Eye (tissue), 1 donor: ENCODE measurements at regions not wholly inside any gene's neighbourhood (a gene's known extent, or its start where the extent isn't known, plus 50 kb on each side); places are given as distances from the start of the nearest gene placed in this dataset.
"Not testable (repeated sequence)": the region's sequence is repeated elsewhere in the genome, so short reads cannot be mapped to it uniquely, and the experiment has no call there.

Source experiments
- DNase-seq: peaks from one replicate; pipeline ENCODE4 v3.0.0-alpha.2; 2015

DNA sequence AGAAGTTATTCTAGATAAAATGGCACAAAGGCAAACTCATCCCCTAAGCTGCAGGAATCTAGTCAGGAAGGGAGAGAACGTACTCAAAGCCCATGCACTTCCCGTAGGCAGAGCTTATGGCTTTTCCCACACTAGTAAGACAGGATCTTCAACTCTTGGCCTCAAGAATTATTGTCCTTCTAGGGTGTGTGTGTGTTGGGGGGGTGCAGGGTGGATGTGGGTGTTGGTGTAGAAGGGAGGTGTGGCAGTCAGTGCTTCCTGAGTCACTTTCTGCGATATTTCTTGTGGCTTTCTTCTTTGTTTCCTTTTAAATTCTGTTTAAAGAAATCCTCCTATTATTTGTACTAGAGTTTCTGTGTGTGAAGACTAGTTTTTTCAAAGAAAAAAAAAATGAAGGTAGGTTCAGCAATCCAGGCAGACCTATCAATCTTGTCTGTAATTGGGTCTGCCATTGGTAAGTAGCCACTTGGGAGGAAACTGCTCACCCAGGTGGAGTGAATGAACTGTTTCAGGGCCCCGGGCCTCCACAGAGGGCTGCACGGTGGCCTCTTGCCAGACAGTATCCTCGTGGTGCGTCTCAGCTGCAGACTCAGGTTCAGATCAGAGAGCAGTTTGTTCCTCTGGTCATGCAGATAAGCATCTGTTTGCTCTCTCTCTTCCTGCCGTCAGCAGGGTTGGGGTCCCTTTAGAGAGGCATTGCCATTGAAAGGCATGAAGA is 131.9 kb downstream of the NPR3 start:
- DNase-seq: no peak

DNA sequence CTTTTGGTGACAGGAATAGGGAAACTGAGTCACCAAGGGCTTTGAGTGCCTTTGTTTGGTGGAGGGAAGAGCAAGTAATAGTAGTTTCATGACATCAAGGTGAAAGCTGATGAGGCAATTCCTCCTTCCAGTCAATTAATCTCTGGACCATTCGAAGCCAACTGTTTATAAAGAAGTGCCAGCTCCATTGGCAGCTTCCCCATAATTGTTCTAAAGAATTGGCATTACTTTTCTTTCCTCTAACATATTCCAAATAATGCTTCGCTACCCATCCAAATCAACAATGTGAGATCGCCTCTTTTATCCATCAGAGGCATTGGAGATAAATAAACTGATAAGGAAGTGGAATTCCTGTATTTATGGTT is 132.4 kb downstream of the NPR3 start:
- DNase-seq: no peak

- no peak for DNase-seq
Observed at GRCh38 chr5:32845171-32845570, 134.1 kb downstream of the NPR3 start.

GRCh38 chr5:32848120-32848519 is 137.0 kb downstream of the NPR3 start:
- DNase-seq: no peak

DNA sequence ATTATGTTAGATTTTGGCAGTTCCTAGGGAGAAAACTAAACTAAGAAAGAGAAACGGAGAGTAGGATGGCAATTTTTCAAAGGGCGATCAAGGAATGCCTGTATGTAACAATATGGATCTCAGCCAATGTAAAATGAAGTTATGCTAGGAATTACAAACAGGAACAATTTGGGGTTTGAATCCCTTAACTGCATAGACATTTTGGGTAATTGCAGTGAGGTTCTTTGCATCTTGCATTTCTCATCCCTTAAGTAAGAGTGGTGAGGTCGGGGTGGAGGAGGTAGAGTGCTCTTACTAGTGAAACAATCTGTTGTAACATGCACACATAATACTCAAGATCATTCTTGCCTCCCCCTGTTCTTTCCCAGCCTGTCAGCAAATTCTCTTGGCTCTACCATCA is 137.6 kb downstream of the NPR3 start:
- DNase-seq: no peak

- DNase-seq: no peak
Observed at GRCh38 chr5:32850817-32851496, 139.8 kb downstream of the NPR3 start.

DNA sequence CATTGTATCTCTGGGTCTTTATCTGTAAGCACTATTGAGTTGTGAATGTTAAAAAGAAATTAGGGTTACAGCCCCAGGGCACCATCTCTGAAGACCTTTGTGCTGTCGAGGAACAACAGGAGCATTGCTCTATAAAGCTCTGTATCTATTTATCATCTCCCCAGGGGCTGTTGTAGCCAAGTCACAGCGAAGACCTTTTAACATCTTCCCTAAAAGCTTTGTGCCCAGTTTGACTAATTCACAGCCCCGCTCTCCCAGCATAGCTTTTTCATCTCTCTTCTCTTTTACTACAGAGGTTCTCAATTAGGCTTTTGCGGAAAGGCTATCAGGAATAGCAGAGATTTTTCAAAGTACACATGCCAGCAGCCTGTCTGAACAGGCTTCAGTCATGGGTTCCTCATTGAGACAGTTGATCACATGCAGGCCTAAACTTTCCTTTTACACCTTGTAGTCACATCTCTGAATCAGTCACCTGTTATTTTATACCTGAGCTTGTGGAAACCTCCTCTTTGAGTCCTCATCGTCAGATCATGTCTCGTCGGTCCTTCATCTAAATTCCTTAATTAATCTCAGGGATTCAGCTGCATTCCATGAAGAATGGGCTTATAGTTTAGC is 140.5 kb downstream of the NPR3 start:
- peak; percentile 22 for DNase-seq

DNA sequence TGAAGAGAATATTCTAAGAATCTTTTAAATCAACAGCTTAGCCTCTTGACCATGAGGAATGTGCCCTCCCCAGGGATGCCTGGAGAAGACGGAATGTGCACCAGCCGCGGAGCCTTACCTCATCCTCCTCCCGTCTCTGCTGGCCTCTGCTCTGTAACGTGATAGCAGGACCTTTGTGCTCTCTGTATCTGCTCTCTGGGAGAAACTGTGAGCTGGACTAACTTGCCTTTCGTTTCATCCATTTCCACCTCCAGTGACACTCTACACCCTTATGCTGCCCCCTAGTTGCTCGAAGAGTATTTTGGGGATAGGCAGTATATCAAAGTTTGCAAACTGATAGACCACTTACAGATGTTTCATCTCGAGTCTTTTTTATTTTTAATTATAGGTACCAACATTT is 141.4 kb downstream of the NPR3 start:
- DNase-seq: peak; percentile 20

DNA sequence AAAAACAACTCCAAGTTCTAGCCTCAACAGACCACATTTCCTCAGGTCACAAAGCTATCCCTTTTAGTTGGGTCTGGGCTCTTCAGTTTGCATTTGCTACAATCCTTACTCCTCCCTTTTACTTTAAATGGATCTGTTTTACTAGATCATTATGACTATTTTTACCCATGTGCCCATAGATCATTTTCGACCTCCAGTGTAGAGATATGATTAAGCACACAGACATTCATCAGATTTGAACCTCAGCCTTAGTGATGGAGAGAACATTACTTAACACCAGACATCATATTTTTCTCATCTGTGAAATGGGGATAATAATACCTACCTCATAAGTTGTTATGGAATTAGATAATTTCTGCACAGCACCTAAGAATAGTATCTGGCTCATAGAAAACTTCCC is 141.9 kb downstream of the NPR3 start:
- no peak for DNase-seq

GRCh38 chr5:32854473-32854872 is 143.4 kb downstream of the NPR3 start:
- no peak for DNase-seq

DNA sequence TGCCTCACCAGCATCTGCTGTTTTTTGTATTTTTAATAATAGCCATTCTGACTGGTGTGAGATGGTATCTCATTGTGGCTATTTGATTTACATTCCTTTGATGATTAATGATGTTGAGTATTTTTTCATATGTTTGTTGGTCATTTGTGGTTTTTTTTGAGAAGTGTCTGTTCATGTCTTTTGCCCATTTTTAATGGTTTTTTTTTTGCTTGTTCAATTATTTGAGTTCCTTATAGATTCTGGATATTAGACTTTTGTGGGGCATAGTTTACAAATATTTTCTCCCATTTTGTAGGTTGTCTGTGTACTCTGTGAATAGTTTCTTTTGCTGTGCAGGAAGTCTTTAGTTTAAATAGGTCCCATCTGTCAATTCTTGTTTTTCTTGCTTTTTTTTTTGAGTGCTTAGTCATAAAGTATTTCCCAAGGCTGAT is 148.1 kb downstream of the NPR3 start:
- no peak for DNase-seq

GRCh38 chr5:32865475-32865874 is 154.4 kb downstream of the NPR3 start:
- DNase-seq: peak; percentile 40

DNA sequence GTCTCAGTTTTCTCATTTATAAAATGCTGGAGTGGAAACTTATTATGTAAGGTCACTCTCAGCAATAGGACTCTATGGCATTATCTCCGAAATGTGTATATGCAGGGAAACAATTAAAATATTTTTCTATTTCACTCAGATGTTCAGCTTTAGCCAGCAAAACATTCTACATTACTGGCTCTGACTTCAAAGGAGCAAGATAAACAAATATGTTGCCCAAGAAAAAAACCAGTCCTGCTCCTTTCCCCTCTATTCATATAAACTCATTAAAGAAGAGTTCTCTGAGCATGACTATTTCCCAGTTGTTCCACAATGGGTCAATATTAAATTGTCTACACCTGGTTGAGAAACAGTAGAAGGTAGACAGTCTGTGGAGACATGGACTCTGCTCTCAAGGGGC is 155.0 kb downstream of the NPR3 start:
- DNase-seq: no peak

DNA sequence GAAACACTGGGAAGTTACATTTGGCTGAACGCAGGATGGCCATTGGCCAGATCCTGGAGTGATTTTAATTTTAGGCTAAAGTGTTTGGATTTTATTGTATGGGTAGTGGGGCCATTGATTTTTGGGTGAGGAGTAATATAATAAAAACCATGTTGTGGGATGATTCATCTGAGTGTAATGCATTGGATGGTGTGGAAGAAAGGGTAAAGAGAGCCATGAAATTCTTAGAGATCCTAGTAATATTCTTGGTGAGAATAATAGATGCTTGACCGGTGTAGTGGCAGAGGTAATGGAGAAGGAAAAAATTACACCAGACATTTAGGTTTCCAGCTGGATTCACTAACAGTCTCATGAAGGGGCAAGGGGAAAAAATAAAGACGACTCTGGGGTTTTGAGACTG is 158.1 kb downstream of the NPR3 start:
- no peak for DNase-seq

DNA sequence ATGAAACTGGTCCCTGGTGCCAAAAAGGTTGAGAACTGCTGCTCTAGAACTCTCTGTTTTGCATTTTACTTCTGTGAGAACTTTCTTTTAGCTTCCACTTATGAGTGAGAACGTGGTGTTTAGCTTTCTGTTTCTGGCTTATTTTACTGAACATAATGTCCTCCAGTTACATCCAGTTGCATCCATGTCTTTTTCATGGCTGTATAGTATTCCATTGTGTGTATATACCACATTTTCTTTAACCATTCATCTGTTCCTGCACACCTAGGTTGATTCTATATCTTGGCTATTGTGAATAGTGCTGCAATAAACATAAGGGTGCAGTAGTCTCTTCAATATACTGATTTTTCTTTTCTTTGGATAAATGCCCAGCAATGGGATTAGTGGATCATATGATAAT is 165.7 kb downstream of the NPR3 start:
- no peak for DNase-seq

- DNase-seq: not testable (repeated sequence)
Observed at GRCh38 chr5:32879364-32879763, 168.2 kb downstream of the NPR3 start.

GRCh38 chr5:32880796-32881195 is 169.7 kb downstream of the NPR3 start:
- DNase-seq: no peak

DNA sequence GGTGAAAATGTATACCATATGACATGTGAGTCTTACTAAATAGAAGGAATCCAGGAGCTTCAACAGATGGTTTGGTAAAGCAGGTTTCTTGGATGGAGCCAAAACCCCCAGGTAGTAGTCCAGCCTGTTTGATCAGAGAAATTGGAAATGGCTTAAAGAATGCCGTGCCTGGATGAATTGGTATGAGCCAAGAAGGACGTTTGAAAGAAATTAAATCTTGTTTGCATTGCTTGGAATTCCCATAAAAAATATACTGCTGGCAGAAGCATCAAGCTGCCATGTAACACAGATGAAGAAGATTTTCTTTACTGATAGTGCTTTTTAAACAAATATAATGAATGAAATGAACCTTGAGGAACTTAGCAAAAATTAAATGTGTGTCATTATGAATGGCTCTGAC is 176.3 kb downstream of the NPR3 start:
- no peak for DNase-seq

DNA sequence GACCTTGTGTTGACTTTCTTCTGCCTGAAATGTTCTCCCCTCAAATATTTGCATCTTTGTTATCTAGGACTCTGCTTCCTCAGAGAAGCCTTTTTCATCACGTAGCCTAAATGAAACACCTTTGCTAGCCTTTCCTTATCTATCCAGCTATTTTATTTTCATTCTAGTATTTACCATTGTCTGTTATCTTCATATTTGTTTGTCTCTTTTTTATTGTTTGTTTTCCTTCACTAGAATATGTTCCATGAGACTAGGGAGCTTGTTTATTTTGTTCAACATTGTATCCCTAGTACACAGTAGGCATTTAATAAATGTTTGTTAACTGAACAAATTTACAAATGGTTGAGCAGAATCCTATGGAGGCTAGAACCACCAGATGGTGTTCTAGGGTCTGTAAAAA is 178.0 kb downstream of the NPR3 start:
- no peak for DNase-seq

GRCh38 chr5:32903613-32904012 is 192.5 kb downstream of the NPR3 start:
- DNase-seq: no peak

- DNase-seq: no peak
Observed at GRCh38 chr5:32908641-32909040, 197.5 kb downstream of the NPR3 start.

- DNase-seq: no peak
Observed at GRCh38 chr5:32909207-32909606, 198.1 kb downstream of the NPR3 start.

- no peak for DNase-seq
Observed at GRCh38 chr5:32916648-32917047, 205.5 kb downstream of the NPR3 start.

DNA sequence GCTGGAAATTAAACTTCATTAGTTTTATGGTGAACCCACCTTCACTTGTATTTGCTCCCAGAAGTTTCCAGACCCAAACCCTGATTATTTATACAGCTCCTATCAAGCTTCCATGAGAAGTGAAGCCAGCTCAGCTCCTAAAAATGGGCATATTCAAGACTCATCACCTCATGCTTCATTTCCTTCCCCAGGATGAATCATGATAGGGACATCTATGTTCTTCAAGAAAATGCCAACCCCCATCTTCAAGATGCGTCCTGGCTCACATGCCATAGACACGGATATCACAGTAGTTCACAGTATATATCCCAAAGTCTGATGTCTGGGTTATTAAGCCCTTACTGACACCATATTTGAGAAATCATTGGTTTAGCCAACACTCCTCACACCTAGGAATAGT is 217.6 kb downstream of the NPR3 start:
- DNase-seq: no peak
